Skeletal muscle cell (primary cell): ENCODE measurements at regions not wholly inside any gene's neighbourhood (a gene's known extent, or its start where the extent isn't known, plus 50 kb on each side); places are given as distances from the start of the nearest gene placed in this dataset.

Experiments
- DNase-seq: peaks from one replicate; pipeline ENCODE4 v3.0.0-alpha.2; 2010; ENCODE audit warnings: low read depth
- H3K4me3 ChIP-seq: 2 replicates; pipeline ENCODE4 v1.5.1; 2011; ENCODE audit warnings: low read depth, mild to moderate bottlenecking, control low read depth, low read length, moderate library complexity

GRCh38 chr15:62914461-62915079, 128.0 kb upstream of the TPM1 start:
- no peak for DNase-seq

DNA sequence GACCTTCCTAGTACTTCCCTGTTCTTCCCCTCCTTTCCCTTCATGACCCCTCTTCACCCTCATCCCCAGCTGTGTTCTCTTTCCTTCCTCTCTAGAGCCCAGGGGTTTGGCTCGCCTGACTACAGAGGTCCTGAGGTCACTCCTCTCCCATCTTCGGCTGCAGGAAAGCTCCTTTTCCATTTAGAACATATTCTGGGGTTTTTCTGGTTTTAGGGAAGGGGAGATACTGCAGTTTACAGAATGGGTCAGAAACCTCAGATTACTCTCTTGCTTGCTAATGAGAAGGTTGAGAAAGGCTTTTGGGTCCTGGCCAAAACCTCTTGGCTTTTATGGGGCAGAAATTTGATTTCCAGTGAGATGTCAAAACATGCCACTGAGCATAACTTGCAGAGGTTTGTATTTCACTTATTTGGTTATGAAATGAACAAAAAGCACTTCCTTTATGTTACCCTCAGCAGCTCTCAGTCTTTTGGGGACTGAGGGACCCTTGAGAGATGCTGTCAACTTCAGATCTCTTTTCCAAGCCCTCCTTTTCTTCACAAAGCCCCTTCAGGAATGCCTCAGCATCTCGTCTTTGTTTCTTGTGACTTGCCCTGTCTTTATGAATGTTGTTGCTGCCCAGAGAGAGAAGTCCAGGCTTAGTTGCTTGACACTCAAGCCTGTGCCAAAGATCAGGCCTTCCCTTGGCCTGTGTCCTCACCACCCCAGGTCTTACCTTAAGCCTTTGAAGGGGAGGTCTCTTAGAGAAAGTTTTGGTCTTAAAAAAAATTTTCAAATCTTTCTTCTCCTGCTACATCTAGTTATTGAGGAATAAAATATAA, 121.7 kb upstream of the TPM1 start:
- no peak for DNase-seq
- no peak overlapping the region for H3K4me3 ChIP-seq

More at GRCh38 chr15:62914461-62915079, 128.0 kb upstream of the TPM1 start:
- H3K4me3 ChIP-seq: no peak overlapping the region

DNA sequence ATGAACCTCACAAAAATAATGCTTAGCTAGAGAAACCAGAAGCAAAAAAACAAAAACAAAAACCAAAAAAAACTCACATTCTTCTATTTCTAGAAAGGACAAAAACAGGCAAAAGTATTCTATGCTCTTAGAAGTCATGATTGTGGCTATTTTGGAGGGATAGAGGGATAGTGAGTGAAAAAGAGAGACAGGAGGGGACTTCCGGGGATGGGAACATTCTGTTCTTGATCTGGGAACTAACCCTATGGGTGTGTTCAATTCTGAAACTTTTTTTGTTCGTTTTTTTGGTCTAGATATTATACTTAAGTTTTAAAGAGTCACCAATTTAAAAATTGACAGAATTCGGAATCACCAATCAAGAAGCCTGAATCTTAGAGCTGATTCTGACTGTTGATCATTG, 120.0 kb upstream of the TPM1 start:
- DNase-seq: no peak
- H3K4me3 ChIP-seq: no peak overlapping the region

DNA sequence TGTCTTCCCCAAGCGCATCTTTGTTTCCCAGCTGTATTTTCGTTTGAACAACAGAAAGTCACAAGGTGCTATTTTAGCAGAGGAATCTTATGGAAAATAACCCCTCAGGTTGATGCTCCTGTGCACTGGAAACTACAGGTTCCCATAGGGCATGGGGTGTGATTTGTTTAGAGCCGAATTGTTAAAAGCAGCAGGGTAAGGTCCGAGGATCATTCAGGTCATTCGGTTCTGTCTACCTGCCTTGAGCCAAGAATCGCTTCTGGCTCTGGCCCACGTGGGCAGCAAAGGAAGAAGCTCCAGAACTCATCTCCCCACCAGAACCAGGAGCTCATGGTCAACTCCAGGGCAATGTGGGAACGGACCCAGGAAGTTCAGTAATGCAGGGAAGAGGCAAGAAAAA, 116.7 kb upstream of the TPM1 start:
- no peak for DNase-seq

DNA sequence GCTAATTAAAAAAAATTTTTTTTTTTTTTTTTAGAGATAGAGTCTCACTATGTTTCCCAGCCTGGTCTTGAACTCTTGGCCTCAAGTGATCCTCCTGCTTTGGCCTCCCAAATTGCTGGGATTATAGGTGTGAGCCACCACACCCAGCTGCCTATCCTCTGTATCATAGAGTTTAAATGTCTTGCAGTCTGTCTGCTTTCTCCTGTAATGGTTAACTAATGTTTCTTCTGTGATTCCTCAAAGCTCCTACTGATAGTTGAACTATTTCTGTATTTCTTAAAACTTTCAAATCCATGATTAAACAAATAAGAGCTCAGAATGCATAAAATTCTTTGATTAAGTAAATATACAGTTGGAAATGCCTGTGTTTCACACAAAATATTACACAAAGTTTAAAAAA, 115.4 kb upstream of the TPM1 start:
- DNase-seq: no peak
- no peak overlapping the region for H3K4me3 ChIP-seq

More for the DNA sequence above, 116.7 kb upstream of the TPM1 start:
- H3K4me3 ChIP-seq: no peak overlapping the region

- no peak overlapping the region for H3K4me3 ChIP-seq
- DNase-seq: no peak
Observed at GRCh38 chr15:62927836-62928235, 114.7 kb upstream of the TPM1 start.

DNA sequence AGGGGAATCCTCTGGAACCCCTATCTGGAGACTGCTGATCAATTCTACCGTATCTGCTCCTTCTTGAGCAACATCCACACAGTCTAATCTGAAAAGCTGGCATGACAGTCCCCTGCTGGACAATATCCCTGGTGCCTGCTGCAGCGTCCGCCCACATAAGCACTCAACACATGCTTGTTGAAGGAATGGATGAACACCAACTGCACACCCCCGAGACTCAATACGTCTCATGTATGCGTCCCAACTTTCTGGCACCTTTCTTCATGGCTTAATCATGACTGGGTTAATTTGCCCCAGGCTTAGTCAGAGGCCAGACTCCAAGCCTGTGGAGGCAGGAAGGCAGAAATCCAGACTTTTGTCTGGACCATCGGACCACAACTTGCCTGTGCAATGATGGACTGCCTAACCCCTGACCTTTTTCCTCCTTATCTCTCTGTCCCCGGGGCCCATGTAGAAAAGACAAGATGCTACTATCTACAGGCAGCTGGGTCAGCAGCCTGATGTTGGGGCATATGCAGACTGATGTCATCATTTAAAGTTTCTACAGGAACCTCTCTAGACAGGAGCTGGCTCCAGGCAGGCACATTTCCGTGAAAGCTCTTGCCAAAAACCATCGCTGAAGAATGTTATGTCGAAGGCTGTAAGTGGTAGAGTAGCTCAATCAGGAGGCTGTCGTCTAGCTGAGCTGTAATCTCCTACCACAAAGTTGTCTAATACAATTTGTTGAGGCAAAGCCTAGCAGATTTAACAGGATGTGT, 114.1 kb upstream of the TPM1 start:
- peak; percentile 72 for DNase-seq
- no peak overlapping the region for H3K4me3 ChIP-seq

- peak; percentile 71 for DNase-seq
- no peak overlapping the region for H3K4me3 ChIP-seq
Observed at GRCh38 chr15:62929000-62929357, 113.6 kb upstream of the TPM1 start.

- no peak overlapping the region for H3K4me3 ChIP-seq
- DNase-seq: no peak
Observed at GRCh38 chr15:62931650-62932049, 110.9 kb upstream of the TPM1 start.

DNA sequence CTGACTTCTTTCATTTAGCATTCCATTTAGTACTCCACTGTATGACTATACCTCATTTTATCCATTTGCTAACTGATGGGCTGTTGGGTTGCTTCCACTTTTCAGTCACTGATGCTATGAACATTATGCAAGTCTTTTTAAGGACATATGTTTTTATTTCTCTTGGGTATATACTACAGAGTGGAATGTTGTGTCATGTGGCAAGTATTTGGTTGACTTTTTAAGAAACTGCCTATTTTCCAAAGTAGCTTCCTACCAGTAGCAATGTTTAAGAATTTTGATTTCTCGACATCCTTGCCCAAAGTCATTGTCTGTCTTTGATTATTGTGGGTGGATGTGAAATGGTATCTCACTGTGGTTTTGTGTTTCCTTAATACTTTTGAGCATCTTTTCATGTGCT, 110.1 kb upstream of the TPM1 start:
- no peak overlapping the region for H3K4me3 ChIP-seq
- no peak for DNase-seq

DNA sequence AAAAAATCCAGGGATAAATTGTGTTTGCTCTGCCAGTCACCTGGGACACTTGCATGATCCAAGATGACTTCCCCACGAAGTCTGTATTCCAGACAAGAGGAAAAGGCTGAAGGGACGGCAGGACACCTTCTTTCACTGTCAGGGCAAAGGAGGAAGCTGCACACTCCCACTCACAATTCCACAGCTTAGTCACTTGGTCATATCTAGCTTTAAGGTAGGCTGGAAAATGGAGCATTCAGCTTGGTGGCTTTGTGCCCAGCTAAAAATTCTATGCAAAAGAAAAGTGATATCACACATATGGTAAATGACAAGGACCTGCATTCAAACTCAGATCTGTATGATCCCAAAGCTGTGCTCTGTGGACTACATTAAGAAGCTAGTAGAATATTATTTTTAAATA, 109.2 kb upstream of the TPM1 start:
- DNase-seq: no peak

DNA sequence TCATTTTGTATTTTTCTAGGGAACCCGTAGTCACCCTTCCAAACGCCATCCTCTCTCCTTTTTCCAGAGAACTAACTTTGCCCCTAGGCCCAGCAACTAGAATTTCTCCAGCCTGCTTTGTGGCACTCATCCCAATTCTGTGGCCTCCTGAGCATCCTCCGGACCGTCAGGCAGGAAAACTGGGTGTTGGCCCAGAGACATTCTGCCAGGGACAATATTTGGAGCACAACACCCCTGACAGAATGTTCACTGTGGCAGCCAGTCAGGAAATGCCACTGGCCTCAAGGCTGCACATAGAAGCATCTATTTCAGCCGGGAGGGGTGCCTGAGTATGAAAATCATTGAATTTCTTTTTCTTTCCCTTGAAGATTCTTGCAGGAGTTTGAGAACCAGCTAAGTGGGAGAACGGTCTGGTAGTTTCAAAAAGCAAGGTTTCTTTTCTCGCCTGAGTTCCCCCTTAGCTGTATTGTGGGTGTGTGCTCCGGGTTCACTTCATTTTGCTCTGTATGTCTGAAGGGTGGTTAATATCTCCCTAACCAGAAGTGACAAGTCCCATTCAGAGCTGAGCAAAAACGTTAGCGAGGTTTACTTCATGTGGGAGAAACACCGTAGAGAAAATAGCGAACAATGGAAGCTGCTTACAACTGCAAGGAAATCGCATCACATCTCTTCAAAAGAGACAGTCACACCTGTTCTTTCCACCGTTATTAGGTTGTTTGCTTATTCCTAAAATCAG, 108.1 kb upstream of the TPM1 start:
- no peak for DNase-seq
- no peak overlapping the region for H3K4me3 ChIP-seq

More for the DNA sequence above, 109.2 kb upstream of the TPM1 start:
- H3K4me3 ChIP-seq: no peak overlapping the region

DNA sequence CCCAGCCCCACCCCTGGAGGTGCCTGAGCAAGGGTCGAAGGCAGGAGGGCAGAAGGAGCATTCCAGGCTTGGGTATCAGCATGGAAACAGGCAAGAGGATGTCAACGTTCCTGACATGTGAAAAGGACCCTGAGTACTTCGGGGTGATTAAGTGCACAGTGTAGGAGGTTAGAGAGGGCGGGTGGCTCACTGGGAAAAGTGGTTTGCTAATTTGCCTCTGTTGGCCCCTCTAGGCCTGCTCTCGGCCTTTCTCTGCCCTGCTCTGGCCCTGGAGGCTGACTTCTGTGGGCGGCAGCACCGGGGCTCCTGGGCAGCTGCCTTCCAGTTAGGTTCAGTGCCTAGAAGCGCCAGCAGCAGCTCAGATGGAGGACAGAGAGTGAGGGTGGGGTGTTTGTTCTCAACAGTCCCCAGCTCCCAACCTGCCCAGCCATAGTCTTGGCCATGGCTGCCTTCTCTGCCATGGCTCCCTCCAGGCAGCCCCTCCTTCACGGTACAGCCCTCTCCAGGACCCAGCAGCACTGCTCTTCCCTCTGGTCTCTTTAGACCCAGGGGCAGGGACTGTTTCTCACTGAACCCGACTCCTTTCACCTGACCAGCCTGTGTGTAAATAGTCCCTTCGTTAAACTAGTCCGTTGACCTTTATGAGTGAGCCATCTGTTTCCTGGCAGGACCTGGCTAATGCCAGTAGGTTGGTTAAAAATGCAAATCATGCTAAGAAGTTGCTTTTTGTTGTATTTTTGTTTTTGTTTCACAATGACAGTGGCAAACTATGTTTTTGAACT, 107.1 kb upstream of the TPM1 start:
- H3K4me3 ChIP-seq: no peak overlapping the region
- DNase-seq: no peak

DNA sequence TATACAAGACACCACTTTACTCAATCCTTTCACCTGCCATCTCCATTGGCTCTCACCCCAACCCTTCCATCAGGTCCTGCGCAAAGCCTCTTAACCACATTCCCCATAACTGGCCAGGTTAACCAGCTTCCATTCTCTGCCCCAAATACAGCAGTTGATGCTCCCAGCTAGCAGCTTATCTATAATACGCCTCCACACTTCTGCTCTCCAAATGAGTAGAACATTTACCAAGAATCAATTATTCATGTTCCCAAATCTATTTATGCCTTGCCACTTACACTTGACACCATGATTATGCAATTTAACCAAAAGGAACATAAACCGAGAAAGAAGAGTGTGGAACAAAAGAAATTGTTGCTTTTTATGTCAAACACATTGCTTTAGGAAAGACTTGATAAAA, 103.7 kb upstream of the TPM1 start:
- H3K4me3 ChIP-seq: no peak overlapping the region
- no peak for DNase-seq

GRCh38 chr15:62940093-62940754, 102.3 kb upstream of the TPM1 start:
- H3K4me3 ChIP-seq: no peak overlapping the region
- no peak for DNase-seq

GRCh38 chr15:62940755-62941361, 101.7 kb upstream of the TPM1 start:
- DNase-seq: peak; percentile 91
- no peak overlapping the region for H3K4me3 ChIP-seq

DNA sequence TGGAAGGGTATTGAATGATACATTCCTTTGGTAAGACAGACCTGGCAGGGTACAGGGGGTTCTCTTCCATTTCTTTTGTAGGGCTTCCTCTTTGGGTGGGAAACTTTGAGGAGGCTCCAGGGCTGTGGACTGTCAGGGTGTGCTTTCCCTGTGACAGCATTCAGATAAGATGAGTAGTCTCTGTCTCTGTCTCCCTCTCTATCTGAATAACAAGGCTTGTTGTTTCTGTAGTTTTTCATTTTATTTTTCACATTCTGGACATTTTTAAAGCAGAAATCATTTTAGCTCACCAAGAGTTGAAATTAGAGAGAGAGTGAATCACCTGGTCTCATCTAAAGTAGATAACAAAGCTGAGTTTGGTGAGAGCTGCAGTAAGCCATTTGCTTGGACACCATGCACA, 100.8 kb upstream of the TPM1 start:
- no peak overlapping the region for H3K4me3 ChIP-seq
- DNase-seq: no peak

DNA sequence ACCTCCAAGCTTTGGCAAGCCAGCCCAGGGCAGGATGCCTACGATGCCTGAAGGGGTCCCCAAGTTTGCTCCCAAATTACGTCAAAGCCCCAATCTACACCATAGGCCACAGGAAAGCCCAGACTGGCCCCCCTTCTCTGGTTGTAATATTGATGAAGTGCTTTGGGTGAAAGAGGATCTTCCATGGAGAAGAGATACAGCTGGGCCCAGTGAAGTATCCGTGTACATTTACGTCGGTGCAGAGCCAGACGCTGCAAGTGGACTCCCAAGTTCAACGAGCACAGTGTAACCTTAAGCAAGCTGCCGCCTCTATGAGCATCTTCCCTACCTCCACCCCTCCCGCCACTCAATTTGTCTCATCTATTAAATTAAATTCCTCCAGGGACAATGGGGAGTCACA, 100.1 kb upstream of the TPM1 start:
- no peak for DNase-seq
- H3K4me3 ChIP-seq: no peak overlapping the region
